ENCODE measurements at regions not wholly inside any gene's neighbourhood (a gene's known extent, or its start where the extent isn't known, plus 50 kb on each side); places are given as distances from the start of the nearest gene placed in this dataset.
"Not testable (repeated sequence)": the region's sequence is repeated elsewhere in the genome, so short reads cannot be mapped to it uniquely, and the experiment has no call there.

DNA sequence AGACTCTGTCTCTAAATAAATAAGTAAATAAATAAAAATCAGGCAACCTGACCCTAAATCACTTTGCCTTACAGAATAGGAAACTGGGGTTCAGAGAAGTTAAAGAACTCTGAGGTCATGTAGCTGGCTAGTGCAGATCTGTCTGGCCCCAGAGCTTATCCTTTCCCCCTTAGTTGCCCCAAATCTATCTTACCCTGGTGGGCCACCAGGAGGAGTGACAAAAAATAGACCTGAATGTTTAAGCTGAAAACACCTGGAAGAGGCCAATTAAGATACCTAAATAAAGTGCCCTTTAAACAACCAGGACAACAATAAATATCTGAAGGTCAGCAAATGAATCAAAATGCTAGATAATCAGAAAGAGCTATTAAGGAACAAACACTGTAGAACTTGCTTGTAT lies 59.7 kb downstream of the TEX35 start:
- DNase-seq (ENCODE audit: low read depth, low spot score): no peak

DNA sequence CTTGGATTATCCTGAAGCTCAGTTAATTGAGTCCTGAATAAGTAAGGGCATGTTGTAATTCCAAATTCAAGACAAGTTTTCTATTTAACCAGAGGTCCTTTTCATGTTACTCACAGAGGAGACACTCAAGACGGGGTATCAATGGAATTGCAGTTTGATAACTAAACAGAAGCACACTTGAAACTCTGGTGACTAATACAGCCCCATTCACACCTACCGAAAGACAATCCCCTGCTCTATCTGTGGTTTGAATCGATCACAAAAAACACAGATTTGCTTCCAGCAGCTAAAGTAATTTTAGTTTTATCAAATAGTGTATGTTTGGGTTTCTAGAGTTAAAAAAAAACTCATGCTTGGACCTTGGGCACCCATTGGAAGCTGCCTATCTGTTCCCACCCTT lies 60.4 kb downstream of the TEX35 start:
- no peak for DNase-seq (ENCODE audit: low read depth, low spot score)

DNA sequence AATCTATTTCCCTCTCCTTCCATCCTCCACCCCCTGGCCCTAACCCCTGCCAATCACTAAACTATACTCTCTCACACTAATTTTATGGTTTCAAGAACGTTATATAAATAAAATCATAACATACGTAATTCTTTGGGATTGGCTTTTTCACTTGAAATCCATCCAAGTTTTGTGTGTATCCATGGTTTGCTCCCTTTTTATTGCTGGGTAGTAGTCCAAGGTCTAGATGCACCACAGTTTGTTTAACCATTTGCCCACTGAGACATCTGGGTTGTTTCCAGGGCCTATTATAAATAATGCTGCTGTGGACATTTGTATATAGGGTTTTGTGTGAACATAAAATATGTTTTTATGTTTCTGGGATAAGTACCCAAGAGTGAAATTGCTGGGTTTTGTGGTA lies 61.4 kb downstream of the TEX35 start:
- no peak for DNase-seq (ENCODE audit: low read depth, low spot score)

DNA sequence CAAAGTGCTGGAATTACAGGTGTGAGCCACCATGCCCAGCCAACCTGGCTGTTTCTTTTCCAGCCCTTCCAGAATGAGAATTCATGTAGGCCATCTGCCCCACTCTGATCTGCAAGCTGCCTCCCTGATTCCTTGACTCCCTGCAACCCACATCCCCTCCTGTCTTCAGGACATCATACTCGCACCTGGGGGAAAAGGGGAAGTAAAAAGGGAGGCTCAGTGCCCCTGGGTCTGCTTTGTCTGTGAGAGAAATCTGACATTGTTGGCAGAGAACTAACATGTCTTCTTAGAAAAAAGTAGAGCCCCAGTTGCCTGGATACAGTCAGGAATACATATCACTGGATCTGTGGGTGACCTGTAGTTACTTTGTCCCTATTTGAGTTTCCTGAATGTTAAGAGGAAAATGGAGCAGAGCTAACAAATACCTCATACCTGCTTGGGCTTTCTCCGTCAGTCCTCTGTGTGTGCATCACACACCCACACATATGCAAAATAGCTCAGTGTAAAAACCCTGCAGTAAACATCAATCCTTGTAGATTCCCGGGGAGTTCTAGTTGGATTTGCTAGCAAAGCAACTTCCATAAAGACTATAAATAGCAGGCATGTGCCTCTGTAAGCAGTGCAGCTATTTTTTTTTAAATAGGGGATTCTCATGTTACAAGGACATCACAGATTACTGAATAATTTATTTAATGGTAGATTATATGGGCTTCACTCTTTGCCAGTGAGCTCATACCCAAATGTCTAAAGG lies 62.9 kb downstream of the TEX35 start:
- DNase-seq (ENCODE audit: low read depth, low spot score): no peak

DNA sequence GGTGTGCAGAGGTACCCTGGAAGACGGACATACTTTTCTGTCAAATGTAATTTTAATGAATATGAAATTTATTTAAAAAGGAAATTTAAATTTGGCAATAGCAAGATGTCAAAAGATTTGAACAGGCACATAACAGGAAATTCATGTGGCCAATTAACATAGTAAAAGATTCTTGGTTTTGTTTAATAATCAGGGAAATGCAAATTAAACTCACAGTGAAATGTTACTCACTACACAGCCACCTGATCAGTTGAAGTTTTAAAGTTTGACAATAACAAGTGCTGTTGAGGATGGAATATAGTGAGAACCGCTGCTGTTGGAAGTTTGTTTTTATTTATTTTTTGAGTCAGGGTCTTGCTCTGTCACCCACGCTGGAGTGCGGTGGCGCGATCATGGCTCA lies 63.9 kb downstream of the TEX35 start:
- no peak for DNase-seq (ENCODE audit: low read depth, low spot score)

DNA sequence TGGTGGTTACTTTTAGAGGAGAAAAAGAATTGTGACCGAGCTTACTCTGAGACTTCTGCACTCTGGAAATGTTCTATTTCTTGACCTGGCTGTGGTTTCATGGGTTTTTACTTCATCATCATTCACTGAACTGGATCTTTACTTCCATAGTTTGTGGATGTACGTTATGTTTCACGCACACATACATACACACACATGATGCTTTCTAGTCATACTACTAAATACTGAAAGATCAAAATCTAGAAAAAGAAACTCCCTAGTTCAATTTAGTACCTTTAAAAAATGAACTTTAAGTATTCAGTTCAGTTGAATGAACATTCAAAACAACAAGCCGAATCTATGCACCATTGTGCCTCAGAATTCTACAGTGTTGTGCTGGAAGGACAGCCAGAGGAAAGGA lies 65.0 kb downstream of the TEX35 start:
- no peak for DNase-seq (ENCODE audit: low read depth, low spot score)

DNA sequence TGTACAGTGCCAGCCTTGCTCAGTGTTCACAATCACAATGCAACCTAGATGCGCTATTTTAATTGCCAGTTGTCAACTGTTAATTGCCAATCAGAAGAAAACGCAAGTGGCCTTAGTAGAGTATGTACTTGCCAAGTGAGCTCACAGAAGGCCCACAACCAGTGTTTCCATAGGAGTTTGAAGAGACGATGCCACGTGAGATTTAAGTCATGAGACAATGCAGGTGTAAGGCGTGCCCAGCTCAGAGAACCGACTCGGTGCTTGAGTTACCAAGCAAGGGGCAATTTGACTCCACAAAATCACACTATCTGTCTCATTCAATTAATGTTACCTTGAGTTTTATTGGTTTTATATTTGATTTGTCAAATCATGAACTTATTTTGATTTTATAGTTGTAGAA lies 65.6 kb downstream of the TEX35 start:
- DNase-seq (ENCODE audit: low read depth, low spot score): no peak

DNA sequence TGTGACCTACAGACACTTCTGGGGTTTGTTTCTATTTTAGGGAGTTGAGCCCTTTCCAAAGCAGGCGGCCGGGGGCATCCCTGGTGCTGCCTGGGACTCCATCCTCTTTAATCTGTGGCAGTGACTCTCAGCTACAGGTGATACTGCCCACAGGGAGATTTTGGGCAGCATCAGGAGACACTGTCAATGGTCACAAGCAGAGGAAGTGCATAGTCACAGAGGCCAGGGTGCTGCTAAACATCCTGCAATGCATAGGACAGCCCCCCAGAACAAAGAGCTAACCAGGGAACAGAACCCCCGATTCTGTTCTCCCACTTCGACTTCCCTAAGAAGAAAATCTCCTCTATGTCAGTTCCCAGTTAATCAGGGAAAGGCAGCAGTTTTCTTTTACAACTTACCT lies 66.2 kb downstream of the TEX35 start:
- DNase-seq (ENCODE audit: low read depth, low spot score): no peak

DNA sequence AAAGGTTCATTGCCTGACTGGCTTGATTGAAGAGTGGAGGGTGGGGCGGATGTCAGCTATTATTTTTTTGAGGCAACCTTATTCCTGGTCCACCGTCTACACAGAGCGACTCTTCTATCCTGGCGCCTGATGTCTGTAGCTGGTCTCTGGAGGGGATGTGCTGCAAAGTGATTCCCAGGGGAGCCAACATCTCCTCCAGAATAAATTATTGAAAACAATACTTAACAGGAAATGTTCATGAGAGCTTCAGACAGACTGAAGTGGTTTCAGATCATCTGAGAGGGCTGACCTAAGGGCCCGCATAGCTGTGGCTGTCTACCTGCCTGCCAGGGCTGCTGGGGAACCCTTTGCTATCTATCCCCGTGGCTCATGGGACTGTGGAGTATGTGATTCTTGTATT lies 66.7 kb downstream of the TEX35 start:
- DNase-seq (ENCODE audit: low read depth, low spot score): no peak

DNA sequence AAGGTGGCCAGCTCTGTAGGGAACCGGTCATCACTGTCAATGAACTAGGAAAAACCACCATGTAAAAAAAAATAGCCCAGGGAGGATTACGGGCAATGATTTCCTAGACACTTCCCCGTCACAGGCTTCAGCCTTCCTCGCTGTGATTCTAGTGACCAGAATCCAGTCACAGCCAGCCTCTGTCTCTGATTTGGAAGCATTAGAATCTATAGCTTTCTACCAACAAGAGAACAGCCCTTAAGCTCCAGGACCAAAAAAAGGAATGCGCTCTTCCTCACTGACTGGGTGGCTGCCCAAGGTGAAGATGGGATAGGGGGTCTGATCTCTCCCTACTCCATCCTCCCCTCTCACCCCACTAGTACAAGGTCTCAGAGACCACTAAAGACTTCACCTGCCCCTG lies 67.2 kb downstream of the TEX35 start:
- DNase-seq (ENCODE audit: low read depth, low spot score): no peak

DNA sequence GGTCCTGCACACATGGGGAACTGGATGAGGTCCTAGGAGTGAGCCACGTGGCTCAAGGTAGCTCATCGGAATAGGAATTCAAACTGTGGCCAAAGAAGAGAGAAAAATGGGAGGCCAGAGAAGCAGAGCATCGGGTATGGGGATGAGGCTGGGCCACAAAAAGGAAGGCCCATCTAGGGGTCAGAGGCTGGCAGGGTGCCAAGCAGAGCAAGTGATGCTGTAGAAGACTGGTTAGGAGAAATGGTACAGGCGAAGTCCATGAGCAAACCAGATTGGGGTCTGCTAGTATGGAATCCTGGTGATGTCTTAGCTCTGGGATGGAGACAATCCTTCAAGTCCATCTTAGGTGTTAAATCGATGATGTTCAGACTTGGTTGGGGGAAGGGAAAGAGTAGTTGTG lies 68.0 kb downstream of the TEX35 start:
- DNase-seq (ENCODE audit: low read depth, low spot score): no peak

DNA sequence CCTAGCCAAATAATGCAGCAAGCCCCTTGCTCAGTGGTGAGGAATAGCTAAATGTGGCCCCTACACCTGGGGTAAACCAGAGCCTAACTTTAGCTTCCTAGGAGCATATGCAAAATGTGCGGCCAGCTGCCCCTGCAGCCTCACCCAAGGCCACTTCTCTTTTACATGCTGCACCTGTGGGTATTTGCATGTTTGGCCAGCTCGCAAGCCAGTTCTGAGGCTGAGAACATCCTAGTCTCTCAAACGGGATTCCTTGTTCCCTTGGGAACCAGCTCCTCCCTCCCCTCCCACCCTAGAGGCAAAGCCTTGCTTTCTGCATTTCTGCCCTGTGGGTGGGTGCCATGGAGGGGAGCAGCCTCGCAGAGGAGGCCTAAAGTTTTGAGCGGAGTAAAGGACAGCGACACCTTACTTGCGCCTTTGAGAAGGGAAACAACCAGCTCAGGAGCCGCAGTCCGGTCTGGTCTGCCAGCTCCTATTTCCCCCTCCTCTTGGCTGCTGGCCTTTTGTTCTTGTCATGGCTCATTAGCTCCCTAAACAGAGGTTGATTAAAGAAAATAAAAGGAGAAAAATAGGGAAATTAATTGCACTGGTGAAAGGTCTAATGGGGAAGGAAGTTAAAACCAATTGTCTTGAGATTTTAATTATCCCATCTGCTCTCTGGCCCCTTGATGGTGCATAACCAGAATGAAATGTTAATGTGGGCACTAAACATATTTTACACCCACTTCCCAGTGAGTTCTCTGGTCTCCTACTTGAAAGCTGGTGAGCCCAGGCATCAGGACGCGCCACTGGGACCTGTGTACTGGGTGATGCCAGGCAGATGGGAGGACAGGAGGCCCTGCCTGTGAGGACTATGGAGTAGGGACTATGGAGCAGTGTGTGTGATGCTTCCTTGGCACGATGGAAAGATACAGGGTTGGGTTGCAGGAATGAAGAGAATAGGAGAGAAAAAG lies 68.7 kb downstream of the TEX35 start:
- no peak for DNase-seq (ENCODE audit: low read depth, low spot score)

DNA sequence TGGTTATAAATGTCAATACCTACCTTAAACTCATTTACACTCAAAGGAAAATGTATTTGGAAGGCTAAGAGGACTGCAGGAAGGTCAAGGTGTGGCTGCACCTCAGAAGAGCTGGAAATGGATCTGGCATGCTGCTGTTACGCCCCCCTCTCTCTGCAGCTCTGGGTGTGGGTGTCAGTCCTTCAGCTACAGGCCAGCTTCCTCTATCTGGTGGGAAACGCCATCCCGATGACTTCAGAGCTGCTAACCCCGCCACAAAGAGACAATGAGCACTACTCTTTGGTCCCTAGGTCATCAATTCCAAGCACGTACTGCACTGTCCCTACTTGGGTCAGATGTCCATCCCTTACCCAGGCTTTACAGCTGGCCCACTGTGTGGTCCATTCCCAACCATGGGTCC lies 74.2 kb downstream of the TEX35 start:
- no peak for DNase-seq (ENCODE audit: low read depth, low spot score)

DNA sequence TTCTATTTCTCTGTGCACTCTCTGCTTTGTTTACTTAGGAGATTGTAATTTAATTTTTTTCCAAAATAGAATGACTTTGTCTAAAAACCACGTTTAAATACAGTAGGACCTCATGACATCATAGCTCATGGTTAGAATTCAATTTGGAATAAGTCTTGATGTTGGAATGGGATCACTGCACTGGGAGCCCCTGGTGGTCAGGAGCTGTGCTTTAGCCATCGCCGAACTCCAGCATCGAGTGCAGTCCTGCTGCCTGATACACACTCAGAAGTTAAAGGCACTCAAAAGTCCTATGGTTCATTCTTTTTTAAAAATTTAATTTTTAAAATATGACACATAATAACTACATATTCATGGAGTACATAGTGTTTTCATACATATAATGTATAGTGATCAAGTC lies 75.1 kb downstream of the TEX35 start:
- no peak for DNase-seq (ENCODE audit: low read depth, low spot score)

DNA sequence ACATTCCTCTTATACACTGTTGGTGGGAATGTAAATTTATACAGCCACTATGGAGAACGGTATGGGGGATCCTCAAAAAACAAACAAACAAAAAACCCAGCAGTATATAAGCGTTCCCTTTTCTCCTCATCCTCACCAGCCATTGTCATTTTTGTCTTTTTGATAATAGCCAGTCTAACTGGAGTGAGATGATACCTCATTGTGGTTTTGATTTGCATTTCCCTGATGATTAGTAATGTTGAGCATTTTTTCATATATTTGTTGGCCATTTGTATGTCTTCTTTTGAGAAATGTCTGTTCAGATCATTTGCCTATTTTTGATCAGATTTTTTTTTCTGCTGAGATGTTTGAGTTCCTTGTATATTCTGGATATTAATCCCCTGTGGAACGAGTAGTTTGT lies 76.1 kb downstream of the TEX35 start:
- DNase-seq (ENCODE audit: low read depth, low spot score): not testable (repeated sequence)

DNA sequence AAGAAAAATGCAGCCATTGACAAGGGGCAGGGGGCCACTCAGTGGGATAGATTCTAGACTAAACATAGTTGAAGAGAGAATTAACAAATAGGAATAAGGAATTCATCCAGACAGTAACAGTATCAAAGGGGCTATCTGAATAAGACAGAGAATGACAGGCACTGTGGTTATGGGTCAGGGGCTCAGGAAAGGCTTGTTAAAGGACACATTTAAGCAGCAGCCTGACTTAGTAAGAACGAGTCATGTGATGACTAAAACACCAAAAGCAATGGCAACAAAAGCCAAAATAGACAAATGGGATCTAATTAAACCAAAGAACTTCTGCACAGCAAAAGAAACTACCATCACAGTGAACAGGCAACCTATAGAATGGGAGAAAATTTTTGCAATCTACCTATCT lies 78.9 kb downstream of the TEX35 start:
- not testable (repeated sequence) for DNase-seq (ENCODE audit: low read depth, low spot score)

DNA sequence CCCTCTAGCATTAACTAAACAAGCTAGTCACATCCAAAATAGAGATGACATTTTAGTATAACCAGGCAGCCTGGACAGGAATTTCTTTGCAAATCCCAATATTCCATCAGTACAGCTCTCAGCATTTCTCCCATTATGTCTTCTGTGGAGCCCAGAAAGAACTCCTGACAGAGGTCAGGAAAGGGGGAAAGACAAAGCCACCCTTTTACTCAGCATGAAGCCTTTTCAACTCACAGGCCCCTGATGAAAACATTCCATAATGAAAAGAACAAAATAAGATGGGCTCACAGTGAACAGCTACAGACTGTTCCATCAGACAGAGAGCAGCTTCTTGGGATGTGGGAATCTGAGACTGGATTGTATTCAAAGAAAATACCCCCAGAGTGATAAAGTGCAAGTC lies 80.6 kb downstream of the TEX35 start:
- DNase-seq (ENCODE audit: low read depth, low spot score): no peak

DNA sequence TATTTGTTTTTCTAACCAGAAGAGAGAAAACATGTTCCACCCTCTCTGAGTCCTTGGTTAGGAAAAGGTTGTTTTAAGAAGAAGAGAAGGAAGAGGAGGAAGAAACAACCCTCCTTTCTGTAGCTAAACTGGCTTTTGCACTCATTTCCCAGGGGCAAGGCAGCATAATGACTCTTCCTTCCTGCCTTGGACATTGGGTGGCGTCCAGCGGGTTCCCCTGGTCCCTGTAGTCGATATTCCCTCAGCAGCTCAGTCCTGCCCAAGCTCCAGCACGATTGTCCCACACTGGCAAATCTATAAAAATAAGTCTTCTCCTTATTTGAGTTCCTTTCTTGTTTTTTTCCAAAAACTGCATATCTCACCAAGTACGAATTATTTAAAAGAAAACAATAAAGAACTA lies 81.2 kb downstream of the TEX35 start:
- no peak for DNase-seq (ENCODE audit: low read depth, low spot score)

DNA sequence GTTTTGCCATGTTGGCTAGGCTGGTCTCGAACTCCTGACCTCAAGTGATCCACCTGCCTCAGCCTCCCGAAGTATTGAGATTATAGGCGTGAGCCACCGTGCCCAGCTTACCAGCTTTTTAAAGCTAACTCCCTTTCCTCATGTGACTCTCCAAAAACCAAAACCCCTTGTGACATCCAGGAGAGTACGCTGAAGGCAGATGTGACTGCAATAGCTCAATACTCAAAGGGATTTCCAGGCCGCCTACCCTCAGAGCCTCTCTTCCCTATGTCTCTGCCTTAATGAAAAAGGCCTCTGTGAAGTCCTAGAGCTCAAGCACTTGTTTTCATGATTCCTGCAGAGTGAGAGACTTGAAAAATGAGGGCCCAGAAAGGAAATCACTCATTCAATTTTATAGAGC lies 82.6 kb downstream of the TEX35 start:
- no peak for DNase-seq (ENCODE audit: low read depth, low spot score)

DNA sequence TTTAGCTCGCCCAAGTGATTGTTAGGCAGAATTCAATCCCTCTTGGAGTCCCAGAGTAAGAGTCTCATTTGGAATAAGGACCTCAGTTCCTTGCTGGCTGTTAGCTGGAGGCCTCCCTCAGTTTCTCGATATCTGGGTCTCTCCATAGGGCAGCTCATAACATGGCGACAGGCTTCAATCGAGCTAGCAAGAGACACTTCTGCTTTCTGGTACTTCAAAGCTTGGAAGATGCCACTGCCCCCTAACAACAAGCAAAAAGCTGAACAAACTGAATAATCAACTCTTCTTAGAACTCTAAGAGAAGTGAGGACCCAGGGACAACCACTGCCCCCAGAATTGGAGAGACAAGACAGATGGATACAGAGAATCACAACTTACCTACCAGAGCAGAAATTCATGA lies 86.2 kb downstream of the TEX35 start:
- DNase-seq (ENCODE audit: low read depth, low spot score): no peak

DNA sequence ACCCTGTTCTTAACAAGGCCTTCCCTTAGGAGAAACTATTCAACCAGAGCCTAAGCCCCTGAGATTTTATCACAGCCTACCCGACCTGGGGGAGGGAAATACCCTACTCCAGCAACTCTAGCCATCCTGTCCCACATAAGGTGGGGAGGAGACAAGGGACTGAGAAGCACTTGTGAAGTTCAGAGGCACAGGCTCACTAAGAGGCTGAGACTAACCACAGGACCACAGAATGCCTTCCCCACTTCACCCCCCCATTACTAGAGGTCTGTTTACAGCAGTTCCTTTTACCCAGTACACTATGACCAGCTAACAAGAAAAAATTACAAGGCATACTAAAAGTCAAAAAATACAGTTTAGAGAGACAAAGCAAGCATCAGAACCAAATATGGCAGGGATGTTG lies 86.8 kb downstream of the TEX35 start:
- no peak for DNase-seq (ENCODE audit: low read depth, low spot score)

DNA sequence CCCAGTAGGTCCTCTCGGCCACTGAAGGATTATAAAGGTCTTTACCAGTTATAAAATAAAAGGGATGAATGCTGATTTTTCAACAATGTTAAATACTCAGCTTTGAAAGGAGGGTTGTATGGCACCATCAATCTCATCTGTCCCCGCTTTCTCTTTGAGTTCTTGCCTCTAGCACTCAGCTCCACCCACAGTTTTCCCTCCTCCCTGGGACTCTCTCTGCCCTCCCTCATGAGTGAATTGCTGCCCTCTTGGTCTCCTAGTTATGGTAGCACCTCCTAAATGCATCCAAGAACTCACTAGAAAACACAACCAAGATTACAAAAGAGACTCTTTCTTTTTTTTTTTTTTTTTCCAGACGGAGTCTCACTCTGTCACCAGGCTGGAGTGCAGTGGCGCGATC lies 91.0 kb downstream of the TEX35 start:
- DNase-seq (ENCODE audit: low read depth, low spot score): no peak

DNA sequence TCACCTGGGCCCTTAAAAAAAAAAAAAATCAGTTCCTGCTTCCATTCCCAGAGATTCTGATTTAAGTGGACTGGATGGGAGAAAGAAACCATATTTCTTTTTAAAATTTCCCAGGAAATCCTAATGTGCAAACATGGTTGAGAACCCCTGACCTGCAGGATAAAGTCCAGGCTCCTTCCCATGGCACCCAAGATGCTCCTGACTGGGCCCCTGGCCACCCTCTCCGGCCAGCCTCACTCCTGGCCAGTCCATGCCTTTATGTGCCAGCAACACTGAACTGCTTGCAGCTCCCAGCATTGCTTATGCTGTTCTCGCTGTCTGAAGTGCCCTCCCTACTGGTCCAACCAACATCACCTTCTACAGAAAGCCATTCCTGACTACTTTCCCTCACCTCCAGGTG lies 93.9 kb downstream of the TEX35 start:
- DNase-seq (ENCODE audit: low read depth, low spot score): no peak
